ENCODE measurements at regions not wholly inside any gene's neighbourhood (a gene's known extent, or its start where the extent isn't known, plus 50 kb on each side); places are given as distances from the start of the nearest gene placed in this dataset.
"Not testable (repeated sequence)": the region's sequence is repeated elsewhere in the genome, so short reads cannot be mapped to it uniquely, and the experiment has no call there.

GRCh38 chr5:58016877-58017276, 443.0 kb downstream of the PLK2 start:
- no peak for DNase-seq (ENCODE audit: low spot score)

GRCh38 chr5:58016358-58016757, 443.5 kb downstream of the PLK2 start:
- no peak for DNase-seq (ENCODE audit: low spot score)

GRCh38 chr5:58015175-58015574, 444.7 kb downstream of the PLK2 start:
- no peak for DNase-seq (ENCODE audit: low spot score)

- DNase-seq (ENCODE audit: low spot score): no peak
Observed at GRCh38 chr5:58013542-58014258, 446.2 kb downstream of the PLK2 start.

GRCh38 chr5:58012801-58013315, 447.0 kb downstream of the PLK2 start:
- no peak for DNase-seq (ENCODE audit: low spot score)

- DNase-seq (ENCODE audit: low spot score): no peak
Observed at GRCh38 chr5:58012102-58012501, 447.8 kb downstream of the PLK2 start.

- no peak for DNase-seq (ENCODE audit: low spot score)
Observed at GRCh38 chr5:58011301-58011700, 448.6 kb downstream of the PLK2 start.

GRCh38 chr5:58009754-58010153, 450.1 kb downstream of the PLK2 start:
- DNase-seq (ENCODE audit: low spot score): no peak

GRCh38 chr5:58002323-58002722, 457.6 kb downstream of the PLK2 start:
- DNase-seq (ENCODE audit: low spot score): no peak

- no peak for DNase-seq (ENCODE audit: low spot score)
Observed at GRCh38 chr5:57993866-57994265, 466.0 kb downstream of the PLK2 start.

- DNase-seq (ENCODE audit: low spot score): no peak
Observed at GRCh38 chr5:57989378-57989777, 470.5 kb downstream of the PLK2 start.

- no peak for DNase-seq (ENCODE audit: low spot score)
Observed at GRCh38 chr5:57988813-57989212, 471.1 kb downstream of the PLK2 start.

GRCh38 chr5:57987552-57987951, 472.3 kb downstream of the PLK2 start:
- no peak for DNase-seq (ENCODE audit: low spot score)

GRCh38 chr5:57986761-57987341, 473.0 kb downstream of the PLK2 start:
- no peak for DNase-seq (ENCODE audit: low spot score)

- no peak for DNase-seq (ENCODE audit: low spot score)
Observed at GRCh38 chr5:57983426-57983825, 476.5 kb downstream of the PLK2 start.

GRCh38 chr5:57979671-57980070, 480.2 kb downstream of the PLK2 start:
- no peak for DNase-seq (ENCODE audit: low spot score)

GRCh38 chr5:57976506-57976905, 483.4 kb downstream of the PLK2 start:
- no peak for DNase-seq (ENCODE audit: low spot score)

GRCh38 chr5:57972099-57972498, 487.8 kb downstream of the PLK2 start:
- not testable (repeated sequence) for DNase-seq (ENCODE audit: low spot score)

- no peak for DNase-seq (ENCODE audit: low spot score)
Observed at GRCh38 chr5:57960569-57960968, 478.0 kb upstream of the ACTBL2 start.

- DNase-seq (ENCODE audit: low spot score): no peak
Observed at GRCh38 chr5:57956636-57957035, 474.0 kb upstream of the ACTBL2 start.

- DNase-seq (ENCODE audit: low spot score): no peak
Observed at GRCh38 chr5:57955511-57955910, 472.9 kb upstream of the ACTBL2 start.

- DNase-seq (ENCODE audit: low spot score): no peak
Observed at GRCh38 chr5:57953792-57954191, 471.2 kb upstream of the ACTBL2 start.

GRCh38 chr5:57950616-57951228, 468.1 kb upstream of the ACTBL2 start:
- no peak for DNase-seq (ENCODE audit: low spot score)

All from cerebellar cortex (tissue), 1 donor.